Inflammatory macrophage treated with lipopolysaccharide for 1 hour (primary cell): ENCODE measurements at regions not wholly inside any gene's neighbourhood (a gene's known extent, or its start where the extent isn't known, plus 50 kb on each side); places are given as distances from the start of the nearest gene placed in this dataset.
"Not testable (repeated sequence)": the region's sequence is repeated elsewhere in the genome, so short reads cannot be mapped to it uniquely, and the experiment has no call there.

Experiments
- DNase-seq, 2 donors: peaks; one replicate each; pipeline ENCODE4 v3.0.0-alpha.2; 2020 to 2022

DNA sequence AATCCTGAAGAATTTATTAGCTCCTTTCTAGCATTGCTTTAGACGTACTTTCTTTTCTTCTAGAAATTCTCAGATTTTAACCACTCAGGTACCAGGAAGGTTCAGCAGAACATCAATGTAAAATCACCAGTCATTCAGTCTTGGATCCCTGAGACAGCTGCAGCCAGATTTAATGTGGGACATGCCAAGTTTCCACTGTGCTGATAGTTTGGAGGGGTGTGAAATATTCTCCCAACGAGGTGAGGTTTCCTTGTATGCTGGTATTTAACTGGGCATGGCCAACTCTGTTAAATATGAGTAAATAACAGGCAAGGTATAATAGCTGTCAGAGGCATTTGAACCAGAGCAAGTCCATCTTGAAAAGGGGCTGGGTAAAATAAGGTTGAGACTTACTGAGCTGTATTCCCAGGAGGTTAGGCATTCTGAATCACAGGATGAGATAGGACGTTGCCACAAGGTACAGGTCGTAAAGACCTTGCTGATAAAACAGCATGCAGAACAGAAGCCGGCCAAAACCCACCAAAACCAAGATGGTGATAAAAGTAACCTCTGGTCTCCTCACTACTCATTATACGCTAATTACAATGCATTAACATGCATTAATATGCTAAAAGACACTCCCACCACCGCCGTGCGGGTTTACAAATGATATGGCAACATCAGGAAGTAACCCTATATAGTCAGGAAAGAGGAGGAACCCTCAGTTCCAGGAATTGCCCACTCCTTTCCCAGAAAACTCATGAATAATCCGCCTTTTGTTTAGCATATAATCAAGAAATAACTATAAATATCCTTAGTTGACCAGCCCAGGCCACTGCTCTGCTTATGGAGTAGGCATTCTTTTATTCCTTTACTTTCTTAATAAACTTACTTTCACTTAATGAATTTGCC, 75.2 kb upstream of the RASSF8 start:
- DNase-seq: no peak

DNA sequence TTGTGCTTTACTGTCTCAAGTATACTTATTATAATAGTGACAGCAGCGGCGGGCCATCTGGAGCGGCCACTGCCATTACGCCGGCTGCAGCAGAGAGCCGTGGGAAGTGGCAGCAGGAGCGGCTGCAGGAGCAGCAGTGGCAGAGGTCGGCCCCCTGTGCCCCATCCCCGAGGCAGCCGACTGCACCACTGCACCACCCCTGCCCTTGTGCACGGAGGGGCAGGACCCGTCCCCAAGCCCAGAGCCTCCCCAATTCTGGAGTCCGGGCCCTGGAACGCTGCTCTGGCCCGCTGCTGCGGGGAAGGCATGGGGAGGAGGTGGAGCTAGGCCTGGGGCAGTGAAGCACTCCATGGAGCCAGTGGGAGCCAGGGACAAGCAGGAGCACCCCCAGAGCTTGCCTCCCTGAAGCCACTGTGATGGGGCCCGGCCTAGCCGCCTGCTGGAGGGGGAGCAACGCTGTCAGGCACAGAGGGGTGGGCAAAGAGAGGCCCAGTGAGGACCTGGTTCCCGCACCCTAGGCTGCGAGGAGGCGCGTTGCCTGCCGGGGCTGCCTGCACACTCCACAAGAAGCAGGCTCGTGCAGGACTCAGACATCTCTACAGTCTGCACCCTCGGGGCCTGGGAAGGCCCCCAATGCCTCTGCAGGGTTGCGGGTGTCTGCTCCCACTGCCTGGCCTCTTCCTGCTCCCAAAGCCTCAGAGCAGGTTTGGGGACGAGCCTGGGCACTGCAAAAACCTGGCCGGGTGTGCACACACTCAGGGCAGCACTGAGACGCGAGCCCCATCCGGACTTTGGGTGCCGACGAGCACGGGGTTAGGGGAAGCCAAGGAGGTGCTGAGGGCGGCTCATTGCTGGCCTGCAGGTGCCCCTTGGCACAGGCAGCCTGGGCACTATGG, 74.2 kb upstream of the RASSF8 start:
- DNase-seq: no peak

DNA sequence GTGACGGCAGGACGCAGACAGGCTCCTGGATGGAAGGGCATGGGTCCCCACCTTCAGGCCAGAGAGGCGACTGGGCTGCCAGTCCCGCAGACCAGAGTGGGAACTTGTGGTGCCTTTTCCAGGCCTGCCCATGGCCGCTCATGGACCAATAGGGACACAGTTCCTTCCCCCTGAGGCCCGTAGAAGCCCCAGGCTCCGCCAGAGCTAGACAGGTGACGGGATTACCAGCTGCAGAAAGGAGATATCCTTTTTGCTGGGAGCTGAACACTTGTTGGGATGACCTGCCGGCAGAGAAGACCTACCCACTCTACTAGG, 73.6 kb upstream of the RASSF8 start:
- DNase-seq: no peak

DNA sequence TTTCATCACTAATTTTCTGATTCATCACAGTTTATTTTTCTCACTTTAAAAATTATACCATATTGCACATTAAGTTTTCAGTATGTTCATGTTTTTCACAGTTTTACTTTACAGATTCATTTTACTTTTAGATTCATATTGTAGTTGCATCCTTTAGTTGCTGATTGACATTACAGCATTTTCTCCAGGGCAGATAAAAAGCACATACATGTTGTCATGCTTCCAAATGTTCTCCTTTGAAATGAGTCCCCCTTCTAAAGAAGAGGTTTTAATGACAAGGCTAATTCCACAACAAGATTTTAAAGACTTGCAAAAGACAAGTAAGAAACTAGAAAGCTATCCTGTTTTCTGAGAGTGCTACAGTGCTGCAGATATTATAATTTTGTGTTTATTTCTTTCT, 72.1 kb upstream of the RASSF8 start:
- no peak for DNase-seq

DNA sequence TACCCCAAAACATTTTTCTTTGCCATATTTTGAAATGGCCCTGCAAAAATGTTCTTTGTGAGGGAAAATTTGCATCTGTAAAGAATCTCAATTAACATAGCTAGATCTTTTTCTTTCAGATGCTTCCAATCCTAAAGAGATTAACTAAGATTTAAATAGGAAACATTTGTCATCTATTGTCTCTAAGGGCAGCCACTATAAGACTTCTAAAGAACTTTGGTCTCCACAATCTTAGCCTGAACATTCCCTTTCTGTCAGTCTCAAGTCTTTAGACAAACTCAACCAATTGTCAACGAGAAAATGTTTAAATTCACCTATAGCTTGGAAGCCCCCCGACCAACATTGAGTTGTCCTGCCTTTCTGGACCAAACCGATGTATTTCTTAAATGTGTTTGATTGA, 71.1 kb upstream of the RASSF8 start:
- DNase-seq: no peak

DNA sequence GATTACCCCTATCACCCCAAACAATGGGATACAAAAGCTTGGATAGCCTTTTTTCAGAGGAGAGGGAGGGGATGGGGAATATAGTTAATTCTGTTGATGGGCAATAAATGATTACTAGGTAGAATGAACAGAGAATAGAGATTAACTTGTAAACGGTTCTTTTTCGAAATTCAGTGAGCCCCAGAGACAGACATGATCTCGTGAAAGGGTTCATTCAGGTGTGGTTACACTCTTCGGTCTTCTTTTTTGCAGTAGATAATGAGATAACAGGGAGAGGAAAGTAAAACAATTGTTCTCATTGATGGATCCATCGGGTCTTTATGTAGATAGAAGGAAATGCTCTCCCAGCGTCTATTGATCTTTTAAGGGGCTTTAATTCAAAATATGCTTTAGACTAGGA, 69.3 kb upstream of the RASSF8 start:
- DNase-seq: no peak

DNA sequence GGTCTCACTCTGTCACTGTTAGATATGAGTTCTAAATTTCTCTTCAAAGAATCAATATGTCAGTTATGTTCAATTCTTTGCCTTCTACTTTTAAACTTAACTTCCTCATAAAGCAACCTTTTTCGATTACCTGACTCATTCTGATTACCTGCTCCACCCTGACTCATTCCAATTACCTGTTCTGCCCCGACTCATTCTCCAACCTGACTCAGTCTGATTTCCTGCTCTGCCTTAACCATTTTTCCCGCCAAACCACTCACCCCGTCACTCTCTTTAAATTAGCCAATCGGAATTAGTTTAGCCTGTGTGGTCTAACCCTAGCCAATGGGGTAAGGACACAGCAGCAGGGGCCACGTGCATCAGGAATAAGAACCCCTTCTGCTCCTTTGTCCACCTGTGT, 67.4 kb upstream of the RASSF8 start:
- not testable (repeated sequence) for DNase-seq

DNA sequence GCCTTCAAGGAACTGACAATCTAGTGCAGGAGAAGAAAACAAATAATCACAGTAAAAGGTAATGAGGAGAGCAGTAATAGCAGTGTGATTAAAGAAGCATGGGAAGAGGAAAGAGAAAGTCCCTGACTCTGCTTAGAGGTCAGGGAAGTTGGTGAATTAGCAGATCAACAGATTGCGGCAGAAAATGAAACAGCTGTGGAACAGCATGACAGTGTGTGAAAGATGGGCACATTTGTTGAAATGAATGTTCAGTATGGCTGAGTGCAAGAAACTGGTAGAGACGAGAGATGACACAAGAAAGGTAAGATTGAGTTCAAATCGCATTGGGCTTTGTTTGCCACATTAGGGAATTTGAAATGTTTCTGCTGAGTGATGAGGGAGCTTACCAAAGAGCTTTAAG, 63.7 kb upstream of the RASSF8 start:
- DNase-seq: peak in 1 of 2 donors; percentile 3

DNA sequence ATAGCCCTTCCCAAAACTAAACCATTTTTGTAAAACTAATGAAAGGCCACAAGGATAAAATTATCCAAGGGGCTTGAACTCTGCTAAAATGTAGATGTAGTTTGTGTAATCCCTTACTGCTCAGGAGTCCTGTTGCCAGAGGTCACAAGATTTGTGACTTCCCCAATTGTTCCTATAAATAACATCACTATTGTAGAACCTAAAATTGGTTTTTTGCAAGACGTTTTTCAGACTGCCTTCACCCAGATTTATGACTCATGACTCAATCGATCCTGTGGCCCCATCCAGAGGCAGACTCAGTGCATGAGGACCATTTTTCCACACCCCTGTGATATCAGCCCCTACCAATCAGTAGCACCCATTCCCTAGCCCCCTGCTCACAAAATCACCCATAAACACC, 61.5 kb upstream of the RASSF8 start:
- DNase-seq: peak; percentile 8 to 74

DNA sequence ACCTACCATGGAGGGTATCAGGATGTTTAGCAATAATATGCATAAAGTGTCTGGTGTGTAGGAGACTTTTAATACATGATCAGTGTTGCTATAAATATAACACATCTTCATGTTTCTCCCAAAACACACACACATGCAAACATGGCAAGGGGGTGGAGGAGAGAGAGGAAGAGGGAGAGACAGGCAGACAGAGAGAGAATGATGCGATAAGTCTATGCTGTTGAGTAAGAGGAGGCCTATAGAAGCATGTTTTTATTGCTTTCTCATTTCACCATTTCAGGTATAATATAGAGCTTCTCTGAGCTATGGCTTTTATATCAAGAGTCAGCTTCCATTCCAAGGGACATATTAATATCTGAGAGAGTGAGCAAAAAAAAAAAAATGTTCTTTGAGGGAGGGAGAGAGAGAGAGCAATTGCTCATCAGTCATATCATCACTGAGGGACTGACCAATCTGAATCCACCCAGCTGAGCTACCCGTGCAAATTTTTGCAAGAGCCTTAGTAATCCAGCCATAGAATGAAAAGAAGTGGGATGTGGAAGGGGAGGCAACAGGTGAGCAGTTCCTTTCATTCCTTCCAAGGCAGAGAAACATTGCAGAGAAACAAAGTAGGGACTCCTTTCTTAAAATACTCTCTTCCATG, 54.8 kb upstream of the RASSF8 start:
- no peak for DNase-seq

DNA sequence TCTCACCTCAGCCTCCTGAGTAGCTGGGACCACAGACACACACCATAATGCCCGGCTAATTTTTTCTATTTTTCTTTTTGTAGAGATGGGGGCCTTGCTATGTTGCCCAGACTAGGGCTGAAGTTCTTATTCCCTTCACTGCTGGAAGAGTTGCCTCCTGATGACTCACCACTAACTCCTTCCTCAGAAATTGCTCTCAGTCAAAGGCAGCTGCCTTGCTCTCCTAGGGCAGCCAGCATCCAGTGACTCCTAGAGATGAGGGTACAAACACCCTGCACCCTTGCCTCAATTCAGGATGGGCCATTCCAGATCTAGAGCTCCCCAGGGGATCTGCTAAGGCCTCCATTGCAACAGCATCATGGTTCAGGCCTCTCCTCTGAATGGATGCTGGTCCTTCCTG, 54.0 kb upstream of the RASSF8 start:
- no peak for DNase-seq

DNA sequence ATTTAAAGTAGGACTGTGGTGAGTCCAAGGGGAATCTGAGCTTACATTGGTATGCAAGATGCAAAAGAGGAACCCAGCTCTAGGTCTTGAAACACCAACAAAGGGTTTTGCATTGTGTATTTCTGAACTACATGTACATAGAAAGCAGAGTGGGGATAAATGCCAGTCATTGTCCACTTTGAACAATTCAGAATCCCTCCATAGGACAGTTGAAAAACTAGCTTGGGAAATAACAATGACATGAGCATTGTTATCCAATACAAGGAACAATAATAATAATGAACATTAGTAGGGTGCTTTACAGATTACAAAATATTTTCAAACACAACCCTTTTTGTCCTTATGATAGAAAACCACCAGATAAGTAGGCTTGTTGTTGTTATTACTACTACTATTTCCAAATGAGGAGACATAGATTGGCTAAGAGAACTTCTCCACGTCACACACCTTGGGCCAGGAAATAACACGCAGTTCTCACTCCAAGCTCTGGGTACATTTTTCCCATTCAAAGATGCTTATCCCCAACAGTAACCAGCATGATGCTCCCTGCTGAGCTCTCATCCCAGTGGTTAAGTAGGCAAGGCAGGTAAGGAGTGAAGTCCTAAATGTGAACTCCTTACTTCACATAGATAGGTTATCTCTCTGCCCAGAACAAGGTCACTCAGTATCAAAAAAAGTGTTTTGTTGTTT, 51.7 kb upstream of the RASSF8 start:
- no peak for DNase-seq
